BJ (cell line): ENCODE measurements at regions not wholly inside any gene's neighbourhood (a gene's known extent, or its start where the extent isn't known, plus 50 kb on each side); places are given as distances from the start of the nearest gene placed in this dataset.

Experiments
- CTCF ChIA-PET: fragments of 350-600 bp; formaldehyde crosslinking; extraction: SDS; loops from one replicate; lab custom pipeline; 2021; ENCODE audit warnings: antibody characterized with exemption, inconsistent platforms; lab: Yijun Ruan, JAX
- POLR2A ChIA-PET: fragments of 300-600 bp; sonication (Branson Sonifier 250); formaldehyde crosslinking; extraction: SDS; loops from one replicate; lab custom pipeline; 2021; ENCODE audit warnings: antibody characterized with exemption; lab: Charles Lee
- DNase-seq: peaks from one replicate; pipeline ENCODE4 v3.0.0-alpha.2; 2011; ENCODE audit warnings: low read depth
- H3K27me3 ChIP-seq: 2 replicates; pipeline ENCODE4 v1.6.0; 2011; ENCODE audit warnings: low read length; ENCODE audit not compliant: control insufficient read depth, insufficient read depth
- H3K36me3 ChIP-seq: 2 replicates; pipeline ENCODE4 v1.5.1; 2011; ENCODE audit warnings: low read length; ENCODE audit not compliant: control insufficient read depth, insufficient read depth
- H3K4me3 ChIP-seq: 2 replicates; pipeline ENCODE4 v1.5.1; 2011; ENCODE audit warnings: low read depth, mild to moderate bottlenecking, control low read depth, low read length
- CTCF ChIP-seq: IDR thresholded peaks from 2 replicates; pipeline ENCODE4 v1.5.1; 2011; ENCODE audit warnings: low read depth, mild to moderate bottlenecking, control low read depth, inconsistent platforms, low read length, moderate library complexity; ENCODE audit not compliant: insufficient read depth

- no peak for DNase-seq
- H3K27me3 ChIP-seq = no peaks in the 10 kb centered on the region
- ChIA-PET POLR2A (no interaction called here), CTCF (interaction anchor here (1.6 kb wide), 1 partner anchor 19 kb away, joined by 7 read pairs; no protein-coding TSS in a partner anchor)
- no peak overlapping the region for H3K4me3 ChIP-seq
- no peak for TF ChIP-seq CTCF
- H3K36me3 ChIP-seq = no peaks in the 10 kb centered on the region
Observed at GRCh38 chr7:34338961-34339526, 319.0 kb upstream of the NPSR1 start.

- no peak for TF ChIP-seq CTCF
- no peaks in the 10 kb centered on the region for H3K27me3 ChIP-seq
- POLR2A ChIA-PET = interaction anchor here (0.6 kb wide), 1 partner anchor 963 kb away, joined by 3 read pairs; no protein-coding TSS in a partner anchor
- CTCF ChIA-PET = interaction anchor here (0.6 kb wide), 1 partner anchor 473 kb away, joined by 4 read pairs; no protein-coding TSS in a partner anchor
- H3K36me3 ChIP-seq = no peaks in the 10 kb centered on the region
- no peak overlapping the region for H3K4me3 ChIP-seq
- no peak for DNase-seq
Observed at GRCh38 chr7:34341326-34341725, 316.7 kb upstream of the NPSR1 start.

GRCh38 chr7:34342387-34342786, 315.6 kb upstream of the NPSR1 start:
- Histone ChIP-seq H3K4me3 (no peak overlapping the region), H3K27me3 (no peaks in the 10 kb centered on the region), H3K36me3 (no peaks in the 10 kb centered on the region)
- POLR2A ChIA-PET = no interaction called here
- no peak for DNase-seq
- CTCF ChIA-PET = interaction anchor here (1.8 kb wide), 1 partner anchor 22 kb away, joined by 5 read pairs; no protein-coding TSS in a partner anchor
- TF ChIP-seq CTCF = no peak

- POLR2A ChIA-PET = no interaction called here
- TF ChIP-seq CTCF = no peak
- DNase-seq = no peak
Observed at GRCh38 chr7:34343667-34344066, 314.4 kb upstream of the NPSR1 start.

GRCh38 chr7:34354011-34354410, 304.0 kb upstream of the NPSR1 start:
- Histone ChIP-seq H3K36me3 (no peaks in the 10 kb centered on the region), H3K27me3 (no peaks in the 10 kb centered on the region), H3K4me3 (no peak overlapping the region)
- ChIA-PET POLR2A (no interaction called here), CTCF (interaction anchor here (1.2 kb wide), 1 partner anchor 220 kb away, joined by 3 read pairs; no protein-coding TSS in a partner anchor)
- DNase-seq = no peak
- TF ChIP-seq CTCF = no peak

More at GRCh38 chr7:34343667-34344066, 314.4 kb upstream of the NPSR1 start:
- no peak overlapping the region for H3K4me3 ChIP-seq
- H3K36me3 ChIP-seq = no peaks in the 10 kb centered on the region
- CTCF ChIA-PET = interaction anchor here (1.8 kb wide), 1 partner anchor 23 kb away, joined by 5 read pairs; no protein-coding TSS in a partner anchor
- H3K27me3 ChIP-seq = no peaks in the 10 kb centered on the region
